Lower lobe of right lung (tissue), 2 donors: ENCODE measurements at regions not wholly inside any gene's neighbourhood (a gene's known extent, or its start where the extent isn't known, plus 50 kb on each side); places are given as distances from the start of the nearest gene placed in this dataset.
A peak's percentile ranks its signal among the peaks of the same experiment; 100 is the strongest.

Source experiments
- ATAC-seq, 2 donors: fragments of 200-7000 bp; cut with Tn5 transposase; one replicate each; pipeline ENCODE4 v1.9.1; 2020 to 2022; ENCODE audit warnings: mild to moderate bottlenecking in 2 of 2, moderate library complexity in 2 of 2
- DNase-seq: peaks from one replicate; pipeline ENCODE4 v3.0.0-alpha.2; 2020
- H3K27ac ChIP-seq: fragments of 200-600 bp; one replicate; pipeline ENCODE4 v1.8.0; 2022
- H3K27me3 ChIP-seq: fragments of 200-600 bp; one replicate; pipeline ENCODE4 v1.8.0; 2022; ENCODE audit warnings: low read depth
- H3K36me3 ChIP-seq: fragments of 200-600 bp; one replicate; pipeline ENCODE4 v1.8.0; 2022; ENCODE audit warnings: mild to moderate bottlenecking
- H3K4me1 ChIP-seq: fragments of 200-600 bp; one replicate; pipeline ENCODE4 v1.8.0; 2022
- H3K4me3 ChIP-seq: fragments of 200-600 bp; one replicate; pipeline ENCODE4 v1.8.0; 2022; ENCODE audit warnings: mild to moderate bottlenecking
- H3K9me3 ChIP-seq: fragments of 200-600 bp; one replicate; pipeline ENCODE4 v1.8.0; 2022
- intact Hi-C: fragments of 100-400 bp; cut with DNase I; formaldehyde crosslinking; loops from one replicate; pipeline ENCODE4 v1.11.0; 2022
- TF ChIP-seq, protein P1 (sequence below): fragments of 200-600 bp; IDR thresholded peaks from one replicate; pipeline ENCODE4 v1.8.0; 2022; ENCODE audit warnings: antibody characterized with exemption, mild to moderate bottlenecking
- donor health status: DM: no; HTN: yes; CAD: no; lungs with severe emphysema.

- TF ChIP-seq, protein P1, sequence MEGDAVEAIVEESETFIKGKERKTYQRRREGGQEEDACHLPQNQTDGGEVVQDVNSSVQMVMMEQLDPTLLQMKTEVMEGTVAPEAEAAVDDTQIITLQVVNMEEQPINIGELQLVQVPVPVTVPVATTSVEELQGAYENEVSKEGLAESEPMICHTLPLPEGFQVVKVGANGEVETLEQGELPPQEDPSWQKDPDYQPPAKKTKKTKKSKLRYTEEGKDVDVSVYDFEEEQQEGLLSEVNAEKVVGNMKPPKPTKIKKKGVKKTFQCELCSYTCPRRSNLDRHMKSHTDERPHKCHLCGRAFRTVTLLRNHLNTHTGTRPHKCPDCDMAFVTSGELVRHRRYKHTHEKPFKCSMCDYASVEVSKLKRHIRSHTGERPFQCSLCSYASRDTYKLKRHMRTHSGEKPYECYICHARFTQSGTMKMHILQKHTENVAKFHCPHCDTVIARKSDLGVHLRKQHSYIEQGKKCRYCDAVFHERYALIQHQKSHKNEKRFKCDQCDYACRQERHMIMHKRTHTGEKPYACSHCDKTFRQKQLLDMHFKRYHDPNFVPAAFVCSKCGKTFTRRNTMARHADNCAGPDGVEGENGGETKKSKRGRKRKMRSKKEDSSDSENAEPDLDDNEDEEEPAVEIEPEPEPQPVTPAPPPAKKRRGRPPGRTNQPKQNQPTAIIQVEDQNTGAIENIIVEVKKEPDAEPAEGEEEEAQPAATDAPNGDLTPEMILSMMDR = no peak
- no peak overlapping the region for H3K4me3 ChIP-seq
- ATAC-seq (no peak), DNase-seq (no peak)
- no peaks in the 10 kb centered on the region for H3K36me3 ChIP-seq
- H3K27me3 ChIP-seq = no peaks in the 10 kb centered on the region
- no peak overlapping the region for H3K27ac ChIP-seq
- no peaks in the 10 kb centered on the region for H3K4me1 ChIP-seq
- intact Hi-C loops = no loop called here
- no peaks in the 10 kb centered on the region for H3K9me3 ChIP-seq
Observed at GRCh38 chr4:151530783-151531182, 121.8 kb downstream of the FHIP1A start.

- intact Hi-C loops = no loop called here
- peak; percentile 34 to 39 for ATAC-seq
- H3K4me1 ChIP-seq = no peaks in the 10 kb centered on the region
Observed at GRCh38 chr4:151532001-151532708, 123.2 kb downstream of the FHIP1A start.

DNA sequence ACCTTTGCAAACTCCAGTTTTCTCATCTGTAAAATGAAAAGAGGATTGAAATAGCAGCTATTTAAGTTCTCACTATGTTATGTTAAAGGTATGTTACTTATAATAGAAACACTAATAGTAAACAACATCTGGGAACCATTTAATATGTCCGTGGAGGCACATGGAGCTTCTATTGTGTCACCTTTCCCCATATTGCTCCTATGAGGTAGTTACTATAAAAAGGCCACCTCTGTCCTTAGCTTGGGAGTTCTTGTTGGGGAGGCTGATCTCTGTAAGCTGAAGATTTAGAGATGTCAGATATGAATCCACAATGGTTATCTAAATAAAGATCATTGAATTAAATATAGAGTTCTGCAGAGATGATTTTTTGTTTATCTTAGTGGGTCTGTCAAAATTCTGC lies 125.2 kb downstream of the FHIP1A start:
- no peak overlapping the region for H3K4me3 ChIP-seq

More at GRCh38 chr4:151532001-151532708, 123.2 kb downstream of the FHIP1A start:
- TF ChIP-seq, protein P1 = no peak
- DNase-seq = no peak
- Histone ChIP-seq H3K27me3 (no peaks in the 10 kb centered on the region), H3K36me3 (no peaks in the 10 kb centered on the region), H3K9me3 (no peaks in the 10 kb centered on the region), H3K4me3 (no peak overlapping the region), H3K27ac (no peak overlapping the region)

GRCh38 chr4:151535366-151535765 lies 126.4 kb downstream of the FHIP1A start:
- Histone ChIP-seq H3K4me3 (no peak overlapping the region), H3K4me1 (no peaks in the 10 kb centered on the region), H3K9me3 (no peaks in the 10 kb centered on the region), H3K27ac (no peak overlapping the region), H3K27me3 (no peaks in the 10 kb centered on the region), H3K36me3 (no peaks in the 10 kb centered on the region)
- ATAC-seq (no peak), DNase-seq (no peak)
- intact Hi-C loops = no loop called here
- TF ChIP-seq, protein P1 = no peak

More for the DNA sequence above, 125.2 kb downstream of the FHIP1A start:
- H3K27me3 ChIP-seq = no peaks in the 10 kb centered on the region
- H3K4me1 ChIP-seq = no peaks in the 10 kb centered on the region
- DNase-seq (no peak), ATAC-seq (no peak)
- H3K9me3 ChIP-seq = no peaks in the 10 kb centered on the region
- TF ChIP-seq, protein P1 = no peak
- H3K27ac ChIP-seq = no peak overlapping the region
- intact Hi-C loops = no loop called here
- H3K36me3 ChIP-seq = no peaks in the 10 kb centered on the region

DNA sequence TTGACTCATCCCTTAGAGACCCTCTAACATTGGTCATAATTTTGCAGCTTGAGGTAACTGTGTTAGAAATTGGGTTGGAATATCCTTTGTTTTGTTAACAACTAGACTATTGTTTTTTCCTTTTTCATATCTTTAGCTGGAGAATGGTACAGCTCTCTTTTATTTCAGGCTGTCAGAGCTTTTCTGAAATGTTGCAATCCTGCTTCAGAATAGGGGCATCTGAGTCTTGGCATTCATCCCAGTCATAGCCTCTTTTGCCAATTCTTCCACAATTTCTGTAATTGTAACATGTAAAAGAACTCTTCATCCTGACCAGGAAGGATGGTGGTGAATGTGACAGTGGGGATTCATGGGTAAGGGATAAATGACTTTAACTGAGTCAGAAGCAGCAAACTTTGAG lies 128.7 kb downstream of the FHIP1A start:
- ATAC-seq (no peak), DNase-seq (no peak)
- H3K36me3 ChIP-seq = no peaks in the 10 kb centered on the region
- H3K4me3 ChIP-seq = no peak overlapping the region
- no peaks in the 10 kb centered on the region for H3K4me1 ChIP-seq
- no peak overlapping the region for H3K27ac ChIP-seq
- intact Hi-C loops = no loop called here
- TF ChIP-seq, protein P1 = no peak
- H3K9me3 ChIP-seq = no peaks in the 10 kb centered on the region
- H3K27me3 ChIP-seq = no peaks in the 10 kb centered on the region
